GM19467 (cell line): ENCODE measurements at regions not wholly inside any gene's neighbourhood (a gene's known extent, or its start where the extent isn't known, plus 50 kb on each side); places are given as distances from the start of the nearest gene placed in this dataset.
"Not testable (repeated sequence)": the region's sequence is repeated elsewhere in the genome, so short reads cannot be mapped to it uniquely, and the experiment has no call there.

ENCODE experiments used
- ATAC-seq: cut with Tn5 transposase; IDR thresholded peaks from one replicate; pipeline ENCODE4 v1.9.1; 2021; ENCODE audit warnings: mild to moderate bottlenecking, moderate library complexity; ENCODE audit not compliant: unreplicated experiment

DNA sequence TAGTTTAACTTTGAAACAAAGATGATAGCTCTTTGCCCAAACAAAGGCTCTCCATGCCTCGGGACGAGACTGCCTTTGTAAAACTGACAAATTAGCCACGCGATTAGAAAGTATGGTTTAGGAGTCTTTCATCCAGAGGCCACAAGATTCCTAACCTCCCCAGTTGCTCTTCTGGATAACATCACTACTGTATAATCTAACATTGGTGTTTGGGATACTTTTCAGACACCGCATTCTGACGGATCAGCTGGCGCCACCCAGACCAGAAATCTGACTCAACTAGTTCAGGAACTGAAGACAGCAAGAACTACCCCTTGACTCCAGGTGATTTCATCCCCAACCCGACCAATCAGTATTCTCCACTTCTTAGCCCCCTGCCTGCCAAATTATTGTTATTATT, 98.1 kb upstream of the TEX13D start:
- ATAC-seq, result no peak

DNA sequence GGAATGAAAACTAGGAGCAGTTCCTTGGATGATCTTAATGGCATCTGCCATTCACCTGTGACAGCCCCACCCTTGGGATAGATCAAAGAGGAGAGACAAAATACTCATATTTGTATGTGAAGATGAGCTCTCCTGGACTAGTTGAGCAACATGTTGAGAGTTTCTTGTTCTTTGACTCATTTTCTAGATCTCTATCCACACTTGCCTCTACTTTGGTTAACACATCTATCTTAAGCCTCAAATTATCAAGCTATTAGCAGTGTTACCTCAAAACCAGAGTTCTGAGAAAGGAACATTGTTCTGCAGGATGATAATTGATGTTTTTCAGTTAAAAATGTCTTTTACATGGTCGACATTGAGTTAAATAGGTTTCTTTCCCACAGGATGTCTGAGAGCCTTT, 94.2 kb upstream of the TEX13D start:
- no peak for ATAC-seq

DNA sequence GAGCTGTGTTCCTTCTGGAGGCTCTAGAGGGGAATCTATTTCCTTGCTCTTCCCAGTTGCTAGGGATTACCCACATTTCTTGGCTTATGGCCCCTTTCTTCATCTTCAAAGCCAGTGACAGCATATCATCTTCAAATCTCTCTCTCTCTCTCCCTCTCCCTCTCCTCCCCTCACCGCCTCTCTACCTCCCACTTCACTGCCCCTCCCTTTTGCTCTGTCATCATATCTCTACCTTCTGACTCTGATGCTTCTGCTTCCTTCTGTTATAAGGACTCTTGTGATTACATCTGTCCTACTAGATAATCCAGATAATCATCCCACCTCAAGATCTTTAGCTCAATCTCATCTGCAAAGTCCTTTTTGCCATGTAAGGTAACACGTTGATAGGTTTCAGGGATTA, 93.1 kb upstream of the TEX13D start:
- ATAC-seq, result peak; percentile 37

DNA sequence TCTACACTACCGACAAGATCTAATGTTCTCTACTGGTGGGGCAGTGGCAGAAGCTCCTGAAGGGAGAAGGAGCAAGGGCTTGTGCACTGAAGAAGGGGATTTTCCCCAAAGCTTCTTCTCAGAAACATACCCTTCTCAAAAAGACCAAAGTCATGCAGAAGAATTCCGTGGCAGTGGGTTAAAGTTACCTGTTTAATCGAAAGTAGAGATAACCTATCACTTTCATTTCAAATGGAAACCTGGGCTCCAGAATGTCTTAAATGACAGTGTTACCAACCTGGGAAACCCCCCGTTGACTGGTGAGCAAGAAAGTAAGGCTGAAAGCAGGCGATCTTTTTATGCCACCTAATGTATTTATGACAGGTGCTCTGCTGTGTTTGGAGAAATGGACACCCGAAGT, 92.5 kb upstream of the TEX13D start:
- ATAC-seq, result peak; percentile 86

DNA sequence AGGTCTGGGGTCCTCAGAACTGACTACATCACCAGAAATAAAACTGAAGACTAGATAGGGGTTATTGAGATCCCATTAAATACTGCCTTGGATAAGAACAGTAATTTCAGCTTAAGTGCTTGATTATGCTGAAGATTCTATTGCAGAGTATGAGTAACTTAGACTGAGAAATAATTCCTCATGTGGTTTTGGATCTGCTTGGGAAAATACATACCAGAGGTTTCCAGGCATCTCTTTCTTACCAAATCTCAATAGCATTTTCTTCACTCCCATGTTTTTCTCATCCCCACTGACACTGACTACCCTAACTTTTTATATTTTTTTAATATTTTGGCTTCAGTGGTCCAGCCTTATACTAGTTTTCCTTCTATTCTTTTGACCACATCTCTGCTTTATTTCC, 92.0 kb upstream of the TEX13D start:
- peak; percentile 10 for ATAC-seq

DNA sequence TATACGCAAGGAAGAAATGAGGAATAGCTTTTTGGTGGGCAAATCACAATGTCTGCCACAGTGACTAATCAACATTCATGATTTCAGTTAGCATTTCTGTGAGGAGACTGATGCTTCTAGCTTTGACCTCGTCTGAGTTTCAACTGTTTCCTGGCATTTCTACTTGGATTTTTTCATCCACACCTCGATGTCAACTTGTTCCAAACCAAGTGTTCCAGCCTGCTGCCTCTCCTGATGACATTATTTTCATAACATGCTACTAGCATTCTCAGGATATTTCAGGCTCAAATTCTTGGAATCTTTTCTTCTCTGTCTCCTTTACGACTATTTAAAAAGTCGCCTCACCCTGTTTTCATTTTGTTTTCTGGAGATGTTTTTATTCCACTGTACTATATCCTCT, 90.3 kb upstream of the TEX13D start:
- no peak for ATAC-seq

DNA sequence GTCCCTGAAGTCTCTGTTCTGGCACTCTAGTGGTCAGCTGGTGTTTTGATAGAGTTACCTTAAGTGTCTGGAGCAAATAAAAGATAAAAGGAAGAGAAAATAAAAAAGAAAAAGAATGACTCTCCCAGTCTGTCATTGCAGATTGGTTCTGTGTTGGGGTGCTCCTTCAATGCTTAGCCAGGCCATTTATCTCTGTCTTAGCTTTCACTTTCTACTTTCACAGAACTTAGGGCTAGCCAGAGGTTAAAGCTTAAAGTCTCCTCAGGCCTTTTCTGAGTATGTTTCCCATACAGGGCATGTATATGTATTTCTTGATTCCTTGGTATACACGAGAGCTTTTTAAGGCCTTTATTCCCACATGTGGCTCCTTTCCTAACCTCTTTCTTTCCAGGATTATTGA, 83.1 kb upstream of the TEX13D start:
- no peak for ATAC-seq

DNA sequence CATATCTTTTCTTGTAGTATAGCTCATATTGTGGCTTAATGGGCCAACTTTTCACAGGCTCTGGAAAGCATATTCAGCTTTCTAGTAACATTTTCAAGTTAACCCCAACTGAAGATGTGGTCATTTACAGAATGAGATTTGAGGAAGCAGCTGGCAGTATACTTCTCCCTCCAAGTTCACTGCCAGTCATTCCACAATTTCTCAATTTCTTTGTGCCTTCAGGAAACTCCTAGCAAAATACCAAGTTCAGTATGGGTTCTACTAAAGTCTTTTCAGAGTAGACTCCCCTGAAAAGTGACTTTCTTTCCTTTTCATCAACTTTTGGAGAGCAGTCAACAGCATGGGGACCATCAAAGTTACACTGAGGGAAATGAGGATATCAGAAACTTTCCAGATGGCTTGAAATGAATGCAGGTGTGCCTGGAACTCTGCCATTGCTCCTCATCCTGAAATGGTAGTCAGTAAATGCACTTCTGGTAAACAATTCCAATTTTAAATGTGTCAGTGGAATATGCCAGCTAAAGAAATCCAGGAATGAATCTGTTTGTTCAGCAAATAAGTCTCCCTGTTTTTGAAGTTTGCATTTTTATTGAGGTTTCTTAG, 81.5 kb upstream of the TEX13D start:
- no peak for ATAC-seq

DNA sequence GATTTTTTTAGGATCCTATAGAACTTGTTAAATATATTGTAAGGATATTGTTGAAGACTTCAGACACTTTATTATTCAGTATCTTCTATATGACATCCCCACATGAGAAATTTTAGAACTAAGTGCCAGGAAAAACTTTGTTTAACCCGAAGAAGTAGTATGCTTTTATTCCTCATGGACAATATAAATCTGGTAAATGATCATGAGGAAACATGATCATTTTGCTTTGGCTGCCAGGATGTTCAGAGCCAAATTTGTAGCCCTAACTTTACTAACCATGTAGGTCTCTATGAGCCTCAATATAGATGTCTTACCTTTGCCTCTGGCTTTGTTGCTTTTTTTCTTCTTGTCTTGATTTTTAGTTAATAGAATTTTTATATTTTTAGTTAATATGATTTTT, 77.8 kb upstream of the TEX13D start:
- ATAC-seq, result no peak

DNA sequence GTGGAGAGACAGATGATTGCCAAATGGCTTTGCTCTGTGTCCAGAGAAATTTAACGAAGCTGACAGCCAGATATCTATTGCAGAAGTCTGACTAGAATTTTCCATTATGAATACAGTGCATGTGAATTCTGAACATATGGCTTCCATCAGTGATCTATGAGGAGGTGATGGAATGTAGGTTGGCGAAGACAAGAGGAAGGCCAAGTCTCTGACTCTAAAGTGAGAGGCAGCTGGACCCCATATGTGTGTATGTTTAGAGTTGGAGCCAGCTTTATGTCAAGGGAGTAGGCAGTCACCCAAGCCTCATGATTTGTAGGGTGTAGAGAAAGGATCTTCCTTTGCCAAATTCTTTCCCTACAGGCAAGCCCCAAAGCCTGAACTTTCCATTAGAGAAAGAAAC, 76.2 kb upstream of the TEX13D start:
- ATAC-seq, result no peak

DNA sequence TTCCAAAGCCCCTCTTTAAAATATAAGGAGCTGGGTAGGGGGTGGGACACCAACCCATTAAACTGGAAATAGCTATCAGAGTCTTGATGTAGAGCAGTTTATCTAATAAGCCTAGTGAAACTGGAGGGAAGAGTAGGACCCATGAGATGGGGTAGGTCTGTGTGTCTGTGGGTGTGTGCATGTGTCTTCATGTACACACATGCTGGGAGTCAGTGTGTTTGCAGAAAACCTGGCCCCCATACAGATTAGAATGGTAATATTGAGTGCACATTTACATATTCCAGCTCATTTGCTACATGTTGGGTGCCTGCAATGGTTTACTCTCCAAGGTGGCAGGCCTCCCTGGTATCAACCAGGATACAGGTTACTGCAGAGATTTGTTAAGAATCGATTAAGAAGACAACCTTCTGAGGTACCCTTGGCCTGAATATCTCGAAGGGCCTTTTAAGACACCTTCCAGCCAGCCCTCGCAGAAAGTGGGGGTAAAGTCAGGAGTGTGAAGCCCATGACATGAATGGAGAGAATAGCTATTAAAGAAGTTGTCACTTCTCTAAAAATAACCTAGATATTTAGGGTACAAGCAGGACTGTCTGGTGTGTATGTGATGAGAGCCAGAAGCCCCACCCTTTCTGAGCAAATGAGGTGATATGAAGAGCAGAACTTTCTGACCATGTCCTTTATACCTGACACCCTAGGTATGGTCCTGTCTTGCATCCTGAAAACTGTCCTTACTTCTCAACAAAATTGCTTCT, 75.7 kb upstream of the TEX13D start:
- no peak for ATAC-seq

DNA sequence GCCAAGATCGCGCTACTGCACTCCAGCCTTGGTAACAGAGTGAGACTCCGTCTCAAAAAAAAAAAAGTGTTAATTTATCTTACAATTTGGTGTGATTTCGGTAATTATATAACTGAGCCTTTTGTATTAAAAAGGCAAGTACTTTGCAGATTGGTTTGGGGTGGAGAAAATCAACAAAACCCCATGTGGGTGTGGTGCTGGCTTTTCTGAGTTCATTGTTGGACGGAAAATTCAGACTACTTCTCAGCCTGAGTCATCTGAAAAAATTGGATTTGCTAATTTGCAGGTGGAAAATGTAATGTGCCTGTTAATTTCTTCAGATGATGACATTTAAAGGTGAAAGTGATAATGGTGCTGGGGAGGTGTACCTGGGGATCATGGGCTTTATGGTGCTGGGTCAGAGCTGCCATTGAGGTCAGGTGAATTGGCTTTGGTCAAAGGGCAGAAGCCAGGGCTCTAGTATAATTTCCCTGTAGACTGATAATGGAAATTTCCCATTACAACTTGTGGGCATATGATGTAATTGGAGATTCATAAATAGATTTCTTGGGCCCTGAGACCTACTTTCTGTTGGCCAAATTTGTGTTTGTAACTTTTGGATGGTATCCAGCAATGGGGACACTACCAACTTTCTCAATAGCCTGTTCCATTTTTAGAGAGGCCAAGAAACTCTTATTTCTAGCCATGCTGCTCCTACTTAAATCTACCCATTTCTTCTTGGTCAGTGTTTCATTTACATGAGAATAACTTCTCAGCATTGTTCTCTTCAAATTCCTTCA, 74.3 kb upstream of the TEX13D start:
- no peak for ATAC-seq

DNA sequence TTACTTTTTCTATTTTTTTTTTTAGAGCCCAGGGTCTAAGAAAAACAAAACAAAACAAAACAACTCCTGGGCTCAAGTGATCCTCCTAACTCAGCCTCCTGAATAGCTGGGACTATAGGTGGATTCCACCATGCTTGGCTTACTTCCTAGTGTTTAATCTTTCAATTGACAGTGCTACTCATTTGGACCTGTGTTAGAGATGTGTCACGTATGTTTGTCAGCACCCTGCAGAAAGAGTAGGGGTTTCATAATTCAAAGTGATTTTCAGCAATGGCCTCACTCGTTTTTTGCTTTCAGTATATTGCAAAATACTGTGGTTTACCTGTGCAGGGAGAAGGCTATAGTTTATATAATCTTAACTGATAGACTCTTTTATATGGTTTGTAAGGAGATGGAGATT, 71.6 kb upstream of the TEX13D start:
- ATAC-seq, result no peak

DNA sequence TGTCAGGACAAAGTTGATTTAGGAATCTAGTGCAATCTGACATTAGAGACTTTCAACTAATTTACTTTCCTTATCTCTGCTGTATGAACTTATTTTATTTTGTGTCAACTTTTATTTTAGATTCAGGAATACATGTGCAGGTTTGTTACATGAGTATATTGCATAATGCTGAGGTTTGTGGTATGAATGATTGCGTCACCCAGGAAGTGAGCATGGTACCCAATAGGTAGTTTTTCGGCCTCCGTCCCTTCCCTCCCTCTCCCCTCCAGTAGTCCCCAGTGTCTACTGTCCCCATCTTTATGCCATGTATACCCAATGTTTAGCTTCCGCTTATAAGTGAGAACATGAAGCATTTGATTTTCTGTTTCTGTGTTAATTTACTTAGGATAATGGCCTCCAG, 68.7 kb upstream of the TEX13D start:
- no peak for ATAC-seq

DNA sequence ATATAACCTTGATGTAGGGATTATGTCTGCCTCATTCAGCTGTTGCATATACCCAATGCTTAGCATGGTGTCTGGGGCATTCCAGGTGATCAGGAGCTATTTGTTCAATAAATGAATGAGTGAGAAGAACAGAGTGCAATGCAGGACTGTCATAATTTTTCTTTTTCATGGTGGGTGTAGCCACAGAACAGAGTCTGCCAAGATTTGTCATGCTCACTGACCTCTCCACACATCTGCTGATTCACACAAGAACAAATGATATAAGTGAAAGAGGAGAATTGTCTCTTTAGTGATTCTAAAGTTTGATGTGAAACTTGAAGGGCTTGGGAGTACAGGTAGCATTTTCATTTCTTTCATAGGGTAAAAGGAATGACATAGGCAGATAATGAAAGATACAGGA, 64.4 kb upstream of the TEX13D start:
- ATAC-seq, result no peak

DNA sequence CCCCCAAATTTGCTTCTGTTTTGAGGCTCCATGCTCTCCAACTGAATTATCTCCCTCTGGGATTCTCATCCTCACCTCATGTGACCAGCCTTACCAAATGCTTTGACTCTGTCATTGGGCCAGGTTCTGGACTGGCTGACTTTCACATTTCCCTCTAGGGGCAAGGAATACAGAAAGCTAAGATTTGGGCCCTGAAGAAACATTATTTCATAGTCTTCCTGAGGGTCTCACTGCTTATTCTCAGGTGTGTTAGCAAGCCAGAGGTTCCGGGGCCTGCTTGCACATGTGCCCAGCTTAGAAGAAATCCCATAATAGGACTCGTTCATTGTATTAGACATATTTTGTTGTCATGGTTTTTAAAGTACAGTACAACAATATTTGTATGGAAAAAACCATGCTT, 62.6 kb upstream of the TEX13D start:
- no peak for ATAC-seq

DNA sequence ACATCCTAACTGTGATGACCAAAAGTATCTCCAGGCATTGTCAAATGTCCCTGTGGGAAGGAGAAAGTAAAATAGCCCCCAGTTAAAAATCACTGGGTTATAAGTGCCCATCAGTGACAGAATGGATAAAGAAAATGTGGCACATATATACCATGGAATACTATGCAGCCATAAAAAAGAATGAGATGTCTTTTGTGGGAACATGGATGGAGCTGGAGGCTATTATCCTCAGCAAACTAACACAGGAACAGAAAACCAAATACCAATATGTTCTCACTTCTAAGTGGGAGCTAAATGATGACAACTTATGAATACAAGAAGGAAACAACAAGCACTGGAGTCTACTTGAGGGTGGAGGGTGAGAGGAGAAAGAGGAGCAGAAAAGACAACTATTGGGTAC, 60.9 kb upstream of the TEX13D start:
- not testable (repeated sequence) for ATAC-seq

DNA sequence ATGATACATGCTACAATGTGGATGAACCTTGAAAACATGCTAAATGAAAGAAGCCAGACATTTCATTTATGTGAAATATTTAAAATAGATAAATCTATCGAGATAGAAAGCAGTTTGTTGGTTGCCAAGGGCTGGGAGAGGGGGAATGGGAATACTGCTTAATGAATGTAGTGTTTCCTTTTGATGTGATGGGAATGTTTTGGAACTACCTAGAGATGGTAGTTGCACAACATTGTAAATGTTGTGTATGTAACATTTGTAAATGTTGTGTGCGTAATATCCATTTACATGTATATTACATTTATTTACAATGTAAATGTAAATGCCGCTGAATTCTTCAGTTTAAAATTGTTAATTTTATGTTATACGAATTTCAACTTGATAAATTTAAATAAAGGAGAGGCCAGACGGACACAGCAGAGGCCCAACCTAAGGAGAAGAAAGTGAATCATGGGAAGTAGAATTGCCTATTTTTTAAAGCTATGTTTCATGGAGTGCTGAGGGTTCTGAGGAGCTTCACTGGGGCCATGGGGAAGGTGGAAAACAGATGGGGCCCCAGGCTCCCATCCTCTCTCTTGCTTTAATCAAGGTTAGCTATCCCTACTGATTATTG, 60.0 kb upstream of the TEX13D start:
- no peak for ATAC-seq

DNA sequence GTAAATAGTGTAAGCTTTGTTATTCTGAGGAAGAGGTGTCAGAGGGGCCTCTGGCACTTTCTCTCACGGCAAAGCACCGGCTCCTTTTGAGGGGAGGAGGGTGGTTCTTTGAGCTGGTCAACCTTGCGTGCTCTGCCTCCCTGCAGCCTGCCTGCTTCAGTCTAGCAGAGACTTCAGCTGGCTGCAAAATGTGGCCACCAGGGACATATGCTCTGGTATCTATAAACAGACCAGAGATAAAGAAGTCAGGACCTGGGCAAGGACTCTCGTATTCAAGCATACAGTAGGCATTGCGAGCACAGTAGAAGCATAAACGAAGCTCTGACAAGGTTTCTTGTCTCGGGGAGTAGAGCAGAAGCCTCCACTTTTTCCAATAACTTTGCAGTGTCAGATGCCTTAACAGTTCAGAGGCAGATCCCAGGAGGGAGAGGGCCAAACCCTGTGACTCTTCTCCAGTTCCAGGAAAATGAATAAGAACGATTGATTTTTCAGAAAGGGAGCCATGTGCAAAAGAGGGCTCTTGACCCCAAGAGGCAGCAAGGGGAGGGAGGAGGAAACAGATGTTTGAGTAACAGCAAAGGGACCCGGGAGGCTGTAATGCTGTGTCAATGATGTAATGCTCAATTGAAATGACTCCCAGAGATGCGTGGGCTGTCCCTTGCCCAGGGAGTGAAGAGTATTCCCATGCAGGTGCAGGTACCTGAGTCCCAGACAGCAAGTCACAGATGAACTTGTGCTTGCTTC, 57.9 kb upstream of the TEX13D start:
- no peak for ATAC-seq

DNA sequence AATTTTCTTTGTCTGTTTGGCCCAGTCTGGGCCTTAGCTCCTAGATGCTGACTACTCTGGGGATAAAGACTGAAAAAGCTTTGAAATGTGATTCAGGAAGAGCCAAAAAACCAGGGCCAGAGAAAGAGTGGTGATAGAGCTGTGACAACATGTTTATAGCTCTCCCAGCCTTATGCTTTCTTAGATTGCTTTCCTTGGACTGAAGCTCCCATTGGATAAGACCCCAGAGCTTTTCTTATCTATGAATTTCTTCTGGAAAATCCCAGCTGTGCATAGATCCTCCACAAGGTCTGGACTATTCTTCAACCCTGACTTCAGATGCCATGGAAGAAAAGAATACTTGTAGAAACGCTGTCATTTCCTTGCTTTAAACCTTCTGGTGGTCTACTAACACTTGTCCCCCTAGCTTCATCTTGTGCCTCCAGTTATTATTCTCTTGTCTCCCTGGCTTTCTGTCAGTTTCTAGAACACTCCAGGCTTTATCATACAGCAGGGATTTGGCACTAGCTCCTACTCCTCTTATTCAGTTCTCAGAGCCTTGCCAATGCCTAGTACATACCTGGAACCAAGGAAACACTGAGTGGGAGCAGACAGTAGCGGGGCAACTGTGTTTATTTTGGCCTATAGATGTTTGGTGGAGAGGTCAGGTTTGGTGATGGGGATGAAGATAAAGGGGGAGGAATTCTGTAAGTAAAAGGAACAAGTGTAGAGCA, 57.1 kb upstream of the TEX13D start:
- ATAC-seq, result no peak
